ENCODE measurements at regions not wholly inside any gene's neighbourhood (a gene's known extent, or its start where the extent isn't known, plus 50 kb on each side); places are given as distances from the start of the nearest gene placed in this dataset.

GRCh38 chr10:118397391-118397790, 55.3 kb upstream of the FAM204A start:
- TF ChIP-seq, protein P1, sequence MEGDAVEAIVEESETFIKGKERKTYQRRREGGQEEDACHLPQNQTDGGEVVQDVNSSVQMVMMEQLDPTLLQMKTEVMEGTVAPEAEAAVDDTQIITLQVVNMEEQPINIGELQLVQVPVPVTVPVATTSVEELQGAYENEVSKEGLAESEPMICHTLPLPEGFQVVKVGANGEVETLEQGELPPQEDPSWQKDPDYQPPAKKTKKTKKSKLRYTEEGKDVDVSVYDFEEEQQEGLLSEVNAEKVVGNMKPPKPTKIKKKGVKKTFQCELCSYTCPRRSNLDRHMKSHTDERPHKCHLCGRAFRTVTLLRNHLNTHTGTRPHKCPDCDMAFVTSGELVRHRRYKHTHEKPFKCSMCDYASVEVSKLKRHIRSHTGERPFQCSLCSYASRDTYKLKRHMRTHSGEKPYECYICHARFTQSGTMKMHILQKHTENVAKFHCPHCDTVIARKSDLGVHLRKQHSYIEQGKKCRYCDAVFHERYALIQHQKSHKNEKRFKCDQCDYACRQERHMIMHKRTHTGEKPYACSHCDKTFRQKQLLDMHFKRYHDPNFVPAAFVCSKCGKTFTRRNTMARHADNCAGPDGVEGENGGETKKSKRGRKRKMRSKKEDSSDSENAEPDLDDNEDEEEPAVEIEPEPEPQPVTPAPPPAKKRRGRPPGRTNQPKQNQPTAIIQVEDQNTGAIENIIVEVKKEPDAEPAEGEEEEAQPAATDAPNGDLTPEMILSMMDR (IDR thresholded peaks at IDR 0.05; ENCODE audit: low read depth, low read length, missing input control): no peak
- TF ChIP-seq ATF3 (IDR thresholded peaks at IDR 0.05) (no peak), YY1 (IDR thresholded peaks at IDR 0.05) (no peak), TAF1 (conservative IDR thresholded peaks at IDR 0.05) (no peak), REST (IDR thresholded peaks at IDR 0.05) (no peak), SP1 (IDR thresholded peaks at IDR 0.05) (no peak), NR2F2 (IDR thresholded peaks at IDR 0.05) (no peak), HNF4G (IDR thresholded peaks at IDR 0.05) (no peak), JUND (IDR thresholded peaks at IDR 0.05) (no peak), GABPA (IDR thresholded peaks at IDR 0.05 in 1 of 2, conservative IDR thresholded peaks at IDR 0.05 in 1 of 2) (no peak), FOXA1 (IDR thresholded peaks at IDR 0.05) (no peak)
- TF ChIP-seq, protein P2, sequence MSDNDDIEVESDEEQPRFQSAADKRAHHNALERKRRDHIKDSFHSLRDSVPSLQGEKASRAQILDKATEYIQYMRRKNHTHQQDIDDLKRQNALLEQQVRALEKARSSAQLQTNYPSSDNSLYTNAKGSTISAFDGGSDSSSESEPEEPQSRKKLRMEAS (IDR thresholded peaks at IDR 0.05): no peak
- TF ChIP-seq, protein P3, sequence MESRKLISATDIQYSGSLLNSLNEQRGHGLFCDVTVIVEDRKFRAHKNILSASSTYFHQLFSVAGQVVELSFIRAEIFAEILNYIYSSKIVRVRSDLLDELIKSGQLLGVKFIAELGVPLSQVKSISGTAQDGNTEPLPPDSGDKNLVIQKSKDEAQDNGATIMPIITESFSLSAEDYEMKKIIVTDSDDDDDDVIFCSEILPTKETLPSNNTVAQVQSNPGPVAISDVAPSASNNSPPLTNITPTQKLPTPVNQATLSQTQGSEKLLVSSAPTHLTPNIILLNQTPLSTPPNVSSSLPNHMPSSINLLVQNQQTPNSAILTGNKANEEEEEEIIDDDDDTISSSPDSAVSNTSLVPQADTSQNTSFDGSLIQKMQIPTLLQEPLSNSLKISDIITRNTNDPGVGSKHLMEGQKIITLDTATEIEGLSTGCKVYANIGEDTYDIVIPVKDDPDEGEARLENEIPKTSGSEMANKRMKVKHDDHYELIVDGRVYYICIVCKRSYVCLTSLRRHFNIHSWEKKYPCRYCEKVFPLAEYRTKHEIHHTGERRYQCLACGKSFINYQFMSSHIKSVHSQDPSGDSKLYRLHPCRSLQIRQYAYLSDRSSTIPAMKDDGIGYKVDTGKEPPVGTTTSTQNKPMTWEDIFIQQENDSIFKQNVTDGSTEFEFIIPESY (IDR thresholded peaks at IDR 0.05): no peak
